GM23338 (cell line): ENCODE measurements at regions not wholly inside any gene's neighbourhood (a gene's known extent, or its start where the extent isn't known, plus 50 kb on each side); places are given as distances from the start of the nearest gene placed in this dataset.

ENCODE experiments used
- ATAC-seq: fragments of 200-7000 bp; cut with Tn5 transposase; 3 replicates; pipeline ENCODE4 v1.9.1; 2020
- DNase-seq: peaks from one replicate; pipeline ENCODE4 v3.0.0-alpha.2; 2015; ENCODE audit warnings: low spot score
- H2AFZ ChIP-seq: fragments of 200-600 bp; sonication (generic); 2 replicates; pipeline ENCODE4 v1.8.0; 2016; ENCODE audit warnings: antibody characterized with exemption, mild to moderate bottlenecking, moderate library complexity
- H3F3A ChIP-seq: fragments of 200-600 bp; sonication (generic); replicated peaks from 2 replicates; pipeline ENCODE4 v1.8.0; 2017; ENCODE audit warnings: antibody characterized with exemption, mixed run types, low read depth
- H3K27ac ChIP-seq: fragments of 200-600 bp; sonication (generic); 2 replicates; pipeline ENCODE4 v1.6.1; 2016; ENCODE audit warnings: low read depth
- H3K27me3 ChIP-seq: fragments of 200-600 bp; sonication (generic); 2 replicates; pipeline ENCODE4 v1.8.0; 2016; ENCODE audit warnings: mild to moderate bottlenecking, mixed run types, moderate library complexity; ENCODE audit not compliant: insufficient read depth
- H3K36me3 ChIP-seq: fragments of 200-600 bp; sonication (generic); 2 replicates; pipeline ENCODE4 v1.8.0; 2016; ENCODE audit warnings: mild to moderate bottlenecking; ENCODE audit not compliant: insufficient read depth
- H3K4me1 ChIP-seq: fragments of 200-600 bp; sonication (generic); 2 replicates; pipeline ENCODE4 v1.8.0; 2016; ENCODE audit warnings: mild to moderate bottlenecking, moderate library complexity; ENCODE audit not compliant: insufficient read depth
- H3K4me2 ChIP-seq: fragments of 200-600 bp; sonication (generic); 2 replicates; pipeline ENCODE4 v1.7.1; 2017; ENCODE audit warnings: mixed run types
- H3K4me3 ChIP-seq: fragments of 200-600 bp; sonication (generic); 2 replicates; pipeline ENCODE4 v1.6.1; 2016; ENCODE audit warnings: mixed run types
- H3K79me2 ChIP-seq: fragments of 200-600 bp; sonication (generic); replicated peaks from 2 replicates; pipeline ENCODE4 v1.8.0; 2017; ENCODE audit warnings: mild to moderate bottlenecking; ENCODE audit not compliant: insufficient read depth
- H3K9me2 ChIP-seq: fragments of 200-600 bp; sonication (generic); 2 replicates; pipeline ENCODE4 v1.8.0; 2017; ENCODE audit not compliant: insufficient read depth
- H4K20me1 ChIP-seq: fragments of 200-600 bp; sonication (generic); replicated peaks from 2 replicates; pipeline ENCODE4 v1.8.0; 2017; ENCODE audit warnings: mild to moderate bottlenecking; ENCODE audit not compliant: insufficient read depth
- H3K27ac Mint-ChIP-seq: 2 replicates; pipeline ENCODE4 v1.8.0; 2020; ENCODE audit warnings: inconsistent platforms, mild to moderate bottlenecking, moderate library complexity, mixed read lengths
- H3K27me3 Mint-ChIP-seq: 3 replicates; pipeline ENCODE4 v1.8.0; 2022; ENCODE audit warnings: low read depth, mild to moderate bottlenecking, moderate library complexity, mixed read lengths, inconsistent platforms; ENCODE audit not compliant: insufficient read depth, poor library complexity
- H3K36me3 Mint-ChIP-seq: 3 replicates; pipeline ENCODE4 v1.8.0; 2021; ENCODE audit warnings: low read depth, mild to moderate bottlenecking, inconsistent platforms, moderate library complexity, mixed read lengths
- H3K4me1 Mint-ChIP-seq: 3 replicates; pipeline ENCODE4 v1.8.0; 2020; ENCODE audit warnings: mild to moderate bottlenecking, inconsistent platforms, mixed read lengths
- H3K4me3 Mint-ChIP-seq: 3 replicates; pipeline ENCODE4 v1.8.0; 2021; ENCODE audit warnings: moderate library complexity, mild to moderate bottlenecking, inconsistent platforms, mixed read lengths
- H3K9me3 Mint-ChIP-seq: 3 replicates; pipeline ENCODE4 v1.8.0; 2020; ENCODE audit warnings: moderate library complexity, mild to moderate bottlenecking, inconsistent platforms, mixed read lengths
- CREB1 ChIP-seq: fragments of 250-450 bp; sonication (Bioruptor Pico); IDR thresholded peaks from 2 replicates; pipeline ENCODE4 v1.5.0; 2020; ENCODE audit warnings: low read depth, mild to moderate bottlenecking, moderate library complexity
- CTCF ChIP-seq, 2 experiments: fragments of 200-600 bp in 1 of 2; sonication (generic) in 1 of 2; conservative IDR thresholded peaks; 2 replicates each; pipeline versions ENCODE4 v1.5.1 to v1.6.1; 2016 to 2017; ENCODE audit warnings: antibody characterized with exemption in 2 of 2, low read depth in 2 of 2, mild to moderate bottlenecking in 2 of 2, moderate library complexity in 1 of 2
- ETS1 ChIP-seq: IDR thresholded peaks from 2 replicates; pipeline ENCODE4 v1.6.1; 2016; ENCODE audit warnings: antibody characterized with exemption
- EZH2 ChIP-seq: fragments of 200-600 bp; sonication (generic); IDR thresholded peaks from one replicate; pipeline ENCODE4 v1.8.0; 2017; ENCODE audit warnings: antibody characterized with exemption, mild to moderate bottlenecking, low read depth; ENCODE audit not compliant: unreplicated experiment
- EZH2phosphoT487 ChIP-seq: fragments of 200-600 bp; sonication (generic); IDR thresholded peaks from one replicate; pipeline ENCODE4 v1.8.1; 2018; ENCODE audit warnings: antibody characterized with exemption; ENCODE audit not compliant: unreplicated experiment
- JUNB ChIP-seq: IDR thresholded peaks from one replicate; pipeline ENCODE4 v1.6.1; 2016; ENCODE audit warnings: antibody characterized with exemption; ENCODE audit not compliant: unreplicated experiment
- NANOG ChIP-seq: IDR thresholded peaks from 2 replicates; pipeline ENCODE4 v1.6.1; 2016; ENCODE audit warnings: antibody characterized with exemption, borderline replicate concordance
- POLR2AphosphoS5 ChIP-seq: IDR thresholded peaks from 2 replicates; pipeline ENCODE4 v1.6.1; 2016; ENCODE audit warnings: antibody characterized with exemption, low read depth
- REST ChIP-seq: IDR thresholded peaks from one replicate; pipeline ENCODE4 v1.6.1; 2018; ENCODE audit warnings: antibody characterized with exemption; ENCODE audit not compliant: unreplicated experiment
- STAT1 ChIP-seq: IDR thresholded peaks from one replicate; pipeline ENCODE4 v1.6.1; 2016; ENCODE audit warnings: antibody characterized with exemption; ENCODE audit not compliant: unreplicated experiment
- ZNF114 ChIP-seq: fragments of 250-450 bp; sonication (Bioruptor Pico); IDR thresholded peaks from 2 replicates; pipeline ENCODE4 v1.5.0; 2020; ENCODE audit warnings: mild to moderate bottlenecking, moderate library complexity
- ZNF331 ChIP-seq: fragments of 250-450 bp; sonication (Bioruptor Pico); IDR thresholded peaks from 2 replicates; pipeline ENCODE4 v1.5.0; 2020; ENCODE audit warnings: low read depth, mild to moderate bottlenecking, moderate library complexity
- ZNF462 ChIP-seq: fragments of 250-450 bp; sonication (Bioruptor Pico); IDR thresholded peaks from 2 replicates; pipeline ENCODE4 v1.5.0; 2020; ENCODE audit warnings: mild to moderate bottlenecking, moderate library complexity

- Mint-ChIP-seq H3K36me3 (no peaks in the 10 kb centered on the region; the same call in 2 of the 3 replicates), H3K4me3 (no peak overlapping the region), H3K27me3 (no peaks in the 10 kb centered on the region), H3K27ac (no peak overlapping the region), H3K4me1 (peaks cover 22% of the 10 kb centered on the region), H3K9me3 (no peaks in the 10 kb centered on the region)
- no peak for TF ChIP-seq ZNF462 (CRISPR knock-in tag)
- no peak for TF ChIP-seq EZH2phosphoT487
- no peak for TF ChIP-seq REST
- TF ChIP-seq CTCF (conservative IDR thresholded peaks at IDR 0.05; ENCODE audit: low read depth in 2 of 2) = no peak
- no peak for TF ChIP-seq ZNF114 (CRISPR knock-in tag)
- no peak for TF ChIP-seq ZNF331 (CRISPR knock-in tag)
- TF ChIP-seq NANOG = no peak
- TF ChIP-seq EZH2 = no peak
- TF ChIP-seq CREB1 (CRISPR knock-in tag) = no peak
- no peak for TF ChIP-seq ETS1
- TF ChIP-seq JUNB = no peak
- TF ChIP-seq STAT1 = no peak
- no peak for TF ChIP-seq POLR2AphosphoS5
- Histone ChIP-seq H3K36me3 (no peaks in the 10 kb centered on the region), H3F3A (no peaks in the 10 kb centered on the region), H3K79me2 (no peaks in the 10 kb centered on the region), H3K9me2 (peaks cover 3% of the 10 kb centered on the region; the same call in 1 of the 2 replicates), H3K4me2 (no peak overlapping the region), H3K27me3 (no peaks in the 10 kb centered on the region), H4K20me1 (no peaks in the 10 kb centered on the region), H2AFZ (peak overlapping the region; percentile 83; the same call in 1 of the 2 replicates), H3K4me1 (peaks cover 19% of the 10 kb centered on the region), H3K4me3 (no peak overlapping the region), H3K27ac (no peak overlapping the region; the same call in 1 of the 2 replicates)
- ATAC-seq (no peak), DNase-seq (no peak)
These were observed 171.8 kb upstream of the S1PR3 start for GRCh38 chr9:88819476-88819875.
